SK-N-SH (cell line): ENCODE measurements at regions not wholly inside any gene's neighbourhood (a gene's known extent, or its start where the extent isn't known, plus 50 kb on each side); places are given as distances from the start of the nearest gene placed in this dataset.

ENCODE experiments used
- CTCF ChIA-PET: fragments of 300-600, 350-600 bp; formaldehyde crosslinking; extraction: SDS; loops from one replicate; lab custom pipeline; 2021; lab: Yijun Ruan, JAX
- POLR2A ChIA-PET: fragments of 350-600 bp; sonication (Branson Sonifier 250); formaldehyde crosslinking; extraction: SDS; loops from one replicate; lab custom pipeline; 2020; ENCODE audit warnings: antibody characterized with exemption, inconsistent platforms; lab: Yijun Ruan, JAX
- DNase-seq: peaks from one replicate; pipeline ENCODE4 v3.0.0; 2012
- H2AFZ ChIP-seq: fragments of 200-600 bp; sonication (generic); 2 replicates; pipeline ENCODE4 v1.8.1; 2016; ENCODE audit warnings: antibody characterized with exemption, mild to moderate bottlenecking, low read depth
- H3F3A ChIP-seq: fragments of 200-600 bp; sonication (generic); replicated peaks from 2 replicates; pipeline ENCODE3; 2016; ENCODE audit warnings: antibody characterized with exemption, mild to moderate bottlenecking; ENCODE audit not compliant: insufficient read depth
- H3K27ac ChIP-seq, 2 experiments: fragments of 200-500 bp in 1 of 2; fragments of 200-600 bp in 1 of 2; sonication (Bioruptor generic) in 1 of 2; sonication (generic), shearing (Covaris generic) in 1 of 2; 2 replicates each; pipeline versions ENCODE4 v1.5.1 to v1.6.1; 2014 to 2016; ENCODE audit warnings: low read depth in 2 of 2, inconsistent platforms in 1 of 2, low read length in 1 of 2, mild to moderate bottlenecking in 1 of 2, mixed read lengths in 1 of 2
- H3K27me3 ChIP-seq: fragments of 200-600 bp; sonication (generic), shearing (Covaris generic); 2 replicates; pipeline ENCODE4 v1.6.1; 2016; ENCODE audit warnings: mixed run types; ENCODE audit not compliant: insufficient read depth
- H3K36me3 ChIP-seq, 2 experiments: fragments of 200-500 bp in 1 of 2; fragments of 200-600 bp in 1 of 2; sonication (Bioruptor generic) in 1 of 2; sonication (generic) in 1 of 2; replicated peaks in 1 of 2; 2 replicates each; pipeline versions ENCODE3 to v1.5.1; 2014 to 2016; ENCODE audit warnings: low read length in 1 of 2, mild to moderate bottlenecking in 1 of 2; ENCODE audit not compliant: insufficient read depth in 2 of 2, control insufficient read depth in 1 of 2
- H3K4me1 ChIP-seq, 2 experiments: fragments of 200-500 bp in 1 of 2; fragments of 200-600 bp in 1 of 2; sonication (Bioruptor generic) in 1 of 2; sonication (generic), shearing (Covaris generic) in 1 of 2; 2 replicates each; pipeline versions ENCODE4 v1.5.1 to v1.6.1; 2014 to 2016; ENCODE audit warnings: low read depth in 1 of 2, low read length in 1 of 2, mixed run types in 1 of 2; ENCODE audit not compliant: insufficient read depth in 2 of 2, control insufficient read depth in 1 of 2
- H3K4me2 ChIP-seq: fragments of 200-600 bp; sonication (generic), shearing (Covaris generic); 2 replicates; pipeline ENCODE4 v1.6.1; 2017; ENCODE audit warnings: mixed run types
- H3K4me3 ChIP-seq, 2 experiments: fragments of 200-500 bp in 1 of 2; fragments of 200-600 bp in 1 of 2; sonication (Bioruptor generic) in 1 of 2; sonication (generic), shearing (Covaris generic) in 1 of 2; 2 replicates each; pipeline versions ENCODE4 v1.5.1 to v1.8.1; 2014 to 2016; ENCODE audit warnings: low read depth in 2 of 2, inconsistent platforms in 1 of 2, low read length in 1 of 2, mild to moderate bottlenecking in 1 of 2, mixed read lengths in 1 of 2, moderate library complexity in 1 of 2
- H3K79me2 ChIP-seq: fragments of 200-600 bp; sonication (generic); 2 replicates; pipeline ENCODE4 v1.8.1; 2017; ENCODE audit warnings: mild to moderate bottlenecking; ENCODE audit not compliant: insufficient read depth
- H3K9ac ChIP-seq: fragments of 200-600 bp; sonication (generic); 2 replicates; pipeline ENCODE4 v1.6.1; 2017; ENCODE audit warnings: mixed run types
- H3K9me2 ChIP-seq: fragments of 200-600 bp; sonication (generic); 2 replicates; pipeline ENCODE4 v1.6.1; 2017; ENCODE audit warnings: mixed run types
- H3K9me3 ChIP-seq: fragments of 200-600 bp; sonication (generic); 2 replicates; pipeline ENCODE4 v1.6.1; 2017; ENCODE audit warnings: mixed run types, mild to moderate bottlenecking, moderate library complexity
- H4K20me1 ChIP-seq: fragments of 200-600 bp; sonication (generic); 2 replicates; pipeline ENCODE4 v1.6.1; 2017; ENCODE audit warnings: mild to moderate bottlenecking, mixed run types; ENCODE audit not compliant: insufficient read depth
- GATA2 ChIP-seq: sonication (generic); formaldehyde crosslinking; IDR thresholded peaks from 2 replicates; pipeline ENCODE4 v1.5.0; 2020; ENCODE audit warnings: mild to moderate bottlenecking, missing genetic modification reagents
- MXI1 ChIP-seq: IDR thresholded peaks from 2 replicates; pipeline ENCODE4 v1.6.1; 2012; ENCODE audit warnings: mild to moderate bottlenecking, low read depth, low read length, improper control_type of control experiment
- NRF1 ChIP-seq: IDR thresholded peaks from 2 replicates; pipeline ENCODE4 v1.6.1; 2012; ENCODE audit warnings: low read depth, mild to moderate bottlenecking, low read length
- RFX5 ChIP-seq: IDR thresholded peaks from 2 replicates; pipeline ENCODE4 v1.6.1; 2012; ENCODE audit warnings: mild to moderate bottlenecking, improper control_type of control experiment, low read length
- SMC3 ChIP-seq: IDR thresholded peaks from 2 replicates; pipeline ENCODE4 v1.6.1; 2012; ENCODE audit warnings: low read depth, low read length, improper control_type of control experiment
- TAF1 ChIP-seq: IDR thresholded peaks from 2 replicates; pipeline ENCODE4 v1.6.1; 2012; ENCODE audit warnings: low read depth, mild to moderate bottlenecking, low read length, moderate library complexity, borderline replicate concordance
- TCF12 ChIP-seq: IDR thresholded peaks from 2 replicates; pipeline ENCODE4 v1.4.0; 2012
- WGBS: methylation state at CpG from one replicate; pipeline ENCODE4 v1.1.6; 2017; ENCODE audit warnings: low lambda C conversion rate; 5-methylcytosine and 5-hydroxymethylcytosine counted together
- TF ChIP-seq, protein P1 (sequence below): fragments of 200-600 bp; sonication (generic); IDR thresholded peaks from 2 replicates; pipeline ENCODE4 v1.6.1; 2017; ENCODE audit warnings: antibody characterized with exemption, mild to moderate bottlenecking, moderate library complexity
- TF ChIP-seq, protein P2 (sequence below): IDR thresholded peaks from 2 replicates; pipeline ENCODE4 v1.4.0; 2012; ENCODE audit warnings: low read depth
- TF ChIP-seq, protein P3 (sequence below): IDR thresholded peaks from 2 replicates; pipeline ENCODE4 v1.4.0; 2012; ENCODE audit warnings: low read depth, borderline replicate concordance
- TF ChIP-seq, protein P4 (sequence below): fragments of 150-350 bp; IDR thresholded peaks from 2 replicates; pipeline ENCODE4 v1.6.1; 2016; ENCODE audit warnings: mild to moderate bottlenecking, low read depth, low read length

DNA sequence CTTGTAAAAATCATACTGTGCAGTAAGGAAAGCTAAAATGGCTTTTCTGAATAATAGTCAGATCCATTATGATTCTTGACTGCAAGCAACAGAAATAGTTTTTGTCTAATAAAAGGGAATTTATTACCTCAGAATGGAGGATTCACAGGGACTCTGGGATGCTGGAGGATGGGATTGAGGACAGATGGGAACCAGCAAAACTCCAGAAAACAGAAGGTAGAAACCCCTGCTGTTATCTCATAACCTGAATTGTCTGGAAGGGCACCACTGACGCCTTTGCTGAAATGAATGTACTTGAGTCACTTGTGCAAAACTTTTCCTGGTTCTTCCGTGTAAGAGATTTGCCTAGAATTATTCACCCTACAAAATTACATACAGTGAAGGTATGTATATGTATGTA, 58.6 kb upstream of the DMAC1 start (continued):
- TF ChIP-seq, protein P1, sequence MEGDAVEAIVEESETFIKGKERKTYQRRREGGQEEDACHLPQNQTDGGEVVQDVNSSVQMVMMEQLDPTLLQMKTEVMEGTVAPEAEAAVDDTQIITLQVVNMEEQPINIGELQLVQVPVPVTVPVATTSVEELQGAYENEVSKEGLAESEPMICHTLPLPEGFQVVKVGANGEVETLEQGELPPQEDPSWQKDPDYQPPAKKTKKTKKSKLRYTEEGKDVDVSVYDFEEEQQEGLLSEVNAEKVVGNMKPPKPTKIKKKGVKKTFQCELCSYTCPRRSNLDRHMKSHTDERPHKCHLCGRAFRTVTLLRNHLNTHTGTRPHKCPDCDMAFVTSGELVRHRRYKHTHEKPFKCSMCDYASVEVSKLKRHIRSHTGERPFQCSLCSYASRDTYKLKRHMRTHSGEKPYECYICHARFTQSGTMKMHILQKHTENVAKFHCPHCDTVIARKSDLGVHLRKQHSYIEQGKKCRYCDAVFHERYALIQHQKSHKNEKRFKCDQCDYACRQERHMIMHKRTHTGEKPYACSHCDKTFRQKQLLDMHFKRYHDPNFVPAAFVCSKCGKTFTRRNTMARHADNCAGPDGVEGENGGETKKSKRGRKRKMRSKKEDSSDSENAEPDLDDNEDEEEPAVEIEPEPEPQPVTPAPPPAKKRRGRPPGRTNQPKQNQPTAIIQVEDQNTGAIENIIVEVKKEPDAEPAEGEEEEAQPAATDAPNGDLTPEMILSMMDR = no peak
- TF ChIP-seq TCF12 (no peak), SMC3 (no peak)
- TF ChIP-seq, protein P2, sequence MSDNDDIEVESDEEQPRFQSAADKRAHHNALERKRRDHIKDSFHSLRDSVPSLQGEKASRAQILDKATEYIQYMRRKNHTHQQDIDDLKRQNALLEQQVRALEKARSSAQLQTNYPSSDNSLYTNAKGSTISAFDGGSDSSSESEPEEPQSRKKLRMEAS = no peak

DNA sequence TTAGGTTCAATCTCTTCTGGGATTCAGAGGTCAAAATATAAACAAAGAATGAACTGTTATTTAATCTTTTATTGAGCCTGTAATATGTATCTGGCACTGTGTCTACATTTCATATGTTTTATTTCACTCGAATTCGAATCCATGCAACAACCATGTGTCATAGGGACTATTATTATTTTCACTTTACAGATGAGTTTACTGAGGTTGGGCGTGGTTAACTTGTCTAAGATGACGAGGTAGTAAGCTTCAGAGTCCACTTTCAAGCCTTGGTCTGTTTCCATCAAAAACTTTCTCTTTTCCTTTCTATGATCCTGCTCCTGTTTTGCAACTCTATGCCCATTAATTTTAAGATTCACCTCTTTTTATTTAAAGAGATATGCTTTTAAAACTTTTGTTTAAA, 55.2 kb upstream of the DMAC1 start:
- ChIA-PET POLR2A (no interaction called here), CTCF (no interaction called here)
- Histone ChIP-seq H3K4me1 (no peaks in the 10 kb centered on the region), H3K27ac (no peak overlapping the region), H2AFZ (no peak overlapping the region), H3K9me2 (no peaks in the 10 kb centered on the region), H3K9ac (no peak overlapping the region), H3K27me3 (no peaks in the 10 kb centered on the region), H3K9me3 (no peaks in the 10 kb centered on the region), H3K36me3 (no peaks in the 10 kb centered on the region), H3F3A (no peaks in the 10 kb centered on the region), H4K20me1 (no peaks in the 10 kb centered on the region), H3K4me3 (no peak overlapping the region), H3K79me2 (no peaks in the 10 kb centered on the region), H3K4me2 (no peak overlapping the region)
- TF ChIP-seq NRF1 = no peak
- no peak for TF ChIP-seq GATA2 (CRISPR knock-in tag)
- TF ChIP-seq, protein P3, sequence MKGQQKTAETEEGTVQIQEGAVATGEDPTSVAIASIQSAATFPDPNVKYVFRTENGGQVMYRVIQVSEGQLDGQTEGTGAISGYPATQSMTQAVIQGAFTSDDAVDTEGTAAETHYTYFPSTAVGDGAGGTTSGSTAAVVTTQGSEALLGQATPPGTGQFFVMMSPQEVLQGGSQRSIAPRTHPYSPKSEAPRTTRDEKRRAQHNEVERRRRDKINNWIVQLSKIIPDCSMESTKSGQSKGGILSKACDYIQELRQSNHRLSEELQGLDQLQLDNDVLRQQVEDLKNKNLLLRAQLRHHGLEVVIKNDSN = no peak
- TF ChIP-seq MXI1 = no peak
- no peak for TF ChIP-seq RFX5
- TF ChIP-seq, protein P4, sequence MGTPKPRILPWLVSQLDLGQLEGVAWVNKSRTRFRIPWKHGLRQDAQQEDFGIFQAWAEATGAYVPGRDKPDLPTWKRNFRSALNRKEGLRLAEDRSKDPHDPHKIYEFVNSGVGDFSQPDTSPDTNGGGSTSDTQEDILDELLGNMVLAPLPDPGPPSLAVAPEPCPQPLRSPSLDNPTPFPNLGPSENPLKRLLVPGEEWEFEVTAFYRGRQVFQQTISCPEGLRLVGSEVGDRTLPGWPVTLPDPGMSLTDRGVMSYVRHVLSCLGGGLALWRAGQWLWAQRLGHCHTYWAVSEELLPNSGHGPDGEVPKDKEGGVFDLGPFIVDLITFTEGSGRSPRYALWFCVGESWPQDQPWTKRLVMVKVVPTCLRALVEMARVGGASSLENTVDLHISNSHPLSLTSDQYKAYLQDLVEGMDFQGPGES = no peak
- no peak for TF ChIP-seq TAF1
- 19% methylated on average over 4 of the region's 4 CpGs for WGBS
- DNase-seq = no peak
